Progenitor cell of endocrine pancreas (in vitro differentiated cells): ENCODE measurements at regions not wholly inside any gene's neighbourhood (a gene's known extent, or its start where the extent isn't known, plus 50 kb on each side); places are given as distances from the start of the nearest gene placed in this dataset.

Source experiments
- DNase-seq: peaks from one replicate; pipeline ENCODE4 v3.0.0; 2021; ENCODE audit warnings: low spot score; ENCODE audit not compliant: unreplicated experiment
- H3K27ac Mint-ChIP-seq: 2 replicates; pipeline ENCODE4 v1.8.0; 2021; ENCODE audit warnings: mild to moderate bottlenecking, moderate library complexity, mixed read lengths
- H3K27me3 Mint-ChIP-seq: 2 replicates; pipeline ENCODE4 v1.8.0; 2021; ENCODE audit warnings: mixed read lengths
- H3K36me3 Mint-ChIP-seq: 2 replicates; pipeline ENCODE4 v1.8.0; 2022; ENCODE audit warnings: mixed read lengths; ENCODE audit not compliant: insufficient read depth
- H3K4me1 Mint-ChIP-seq: 2 replicates; pipeline ENCODE4 v1.8.0; 2021; ENCODE audit warnings: low read depth, mixed read lengths
- H3K4me3 Mint-ChIP-seq: 2 replicates; pipeline ENCODE4 v1.8.0; 2021; ENCODE audit warnings: low read depth, mild to moderate bottlenecking, moderate library complexity, mixed read lengths
- H3K9me3 Mint-ChIP-seq: 2 replicates; pipeline ENCODE4 v1.8.0; 2021; ENCODE audit warnings: low read depth, mixed read lengths
- TF ChIP-seq, protein P1 (sequence below): fragments of 200-600 bp; sonication (generic); IDR thresholded peaks from one replicate; pipeline ENCODE4 v1.5.0; 2021; ENCODE audit warnings: antibody characterized with exemption, mild to moderate bottlenecking; ENCODE audit not compliant: unreplicated experiment

DNA sequence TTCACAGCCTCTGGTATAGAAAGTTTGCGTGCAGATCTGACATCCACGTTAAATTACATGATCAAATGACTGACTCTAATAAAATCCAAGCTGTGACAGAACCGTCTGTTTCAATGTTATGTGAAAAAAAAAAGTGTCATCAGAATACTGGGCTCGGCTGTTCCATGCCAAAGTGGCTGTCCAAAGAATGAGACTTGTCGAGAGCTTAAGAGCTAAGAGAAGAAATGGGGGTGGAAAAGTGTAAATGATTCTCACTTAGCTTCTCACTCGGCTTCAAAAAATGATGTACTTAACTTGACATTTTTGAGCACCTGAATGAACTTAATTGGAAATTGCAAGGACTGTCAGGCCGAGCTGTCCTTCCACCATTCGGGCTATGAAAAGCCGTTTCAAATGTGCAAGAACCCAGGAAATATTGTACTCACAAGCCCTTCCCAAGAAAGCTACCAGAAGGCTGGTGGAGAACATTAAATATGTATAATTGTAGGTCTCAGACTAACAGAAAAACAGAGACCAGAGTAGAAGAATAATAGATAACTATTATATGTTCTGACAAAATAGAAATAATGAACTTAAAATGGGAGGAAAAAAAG, 78.0 kb downstream of the DIO3 start:
- H3K9me3 Mint-ChIP-seq = peaks cover 17% of the 10 kb centered on the region

DNA sequence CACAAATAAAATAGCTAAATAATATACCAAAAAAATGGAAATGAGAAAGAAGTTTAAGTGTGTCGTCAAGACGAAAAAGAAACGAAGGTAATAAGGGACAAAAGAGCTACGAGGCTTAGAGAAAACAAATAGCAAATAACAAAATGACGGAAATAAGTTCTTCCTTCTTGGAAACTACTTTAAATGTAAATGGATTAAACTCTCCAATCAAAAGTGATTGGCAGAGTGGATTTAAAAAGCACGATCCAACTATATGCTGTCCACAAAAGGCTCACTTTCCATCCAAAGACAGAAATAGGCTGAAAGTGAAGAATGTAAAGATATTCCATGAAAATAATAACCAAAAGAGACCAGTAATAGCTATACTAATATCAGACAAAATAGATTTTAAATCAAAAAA, 82.4 kb downstream of the DIO3 start:
- no peaks in the 10 kb centered on the region for H3K4me1 Mint-ChIP-seq
- no peak overlapping the region for H3K4me3 Mint-ChIP-seq
- H3K9me3 Mint-ChIP-seq = peaks cover 27% of the 10 kb centered on the region

More for the DNA sequence above, 78.0 kb downstream of the DIO3 start:
- no peaks in the 10 kb centered on the region for H3K4me1 Mint-ChIP-seq
- TF ChIP-seq, protein P1, sequence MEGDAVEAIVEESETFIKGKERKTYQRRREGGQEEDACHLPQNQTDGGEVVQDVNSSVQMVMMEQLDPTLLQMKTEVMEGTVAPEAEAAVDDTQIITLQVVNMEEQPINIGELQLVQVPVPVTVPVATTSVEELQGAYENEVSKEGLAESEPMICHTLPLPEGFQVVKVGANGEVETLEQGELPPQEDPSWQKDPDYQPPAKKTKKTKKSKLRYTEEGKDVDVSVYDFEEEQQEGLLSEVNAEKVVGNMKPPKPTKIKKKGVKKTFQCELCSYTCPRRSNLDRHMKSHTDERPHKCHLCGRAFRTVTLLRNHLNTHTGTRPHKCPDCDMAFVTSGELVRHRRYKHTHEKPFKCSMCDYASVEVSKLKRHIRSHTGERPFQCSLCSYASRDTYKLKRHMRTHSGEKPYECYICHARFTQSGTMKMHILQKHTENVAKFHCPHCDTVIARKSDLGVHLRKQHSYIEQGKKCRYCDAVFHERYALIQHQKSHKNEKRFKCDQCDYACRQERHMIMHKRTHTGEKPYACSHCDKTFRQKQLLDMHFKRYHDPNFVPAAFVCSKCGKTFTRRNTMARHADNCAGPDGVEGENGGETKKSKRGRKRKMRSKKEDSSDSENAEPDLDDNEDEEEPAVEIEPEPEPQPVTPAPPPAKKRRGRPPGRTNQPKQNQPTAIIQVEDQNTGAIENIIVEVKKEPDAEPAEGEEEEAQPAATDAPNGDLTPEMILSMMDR = no peak
- H3K27me3 Mint-ChIP-seq = no peaks in the 10 kb centered on the region
- H3K36me3 Mint-ChIP-seq = no peaks in the 10 kb centered on the region
- no peak overlapping the region for H3K27ac Mint-ChIP-seq
- no peak overlapping the region for H3K4me3 Mint-ChIP-seq
- no peak for DNase-seq

DNA sequence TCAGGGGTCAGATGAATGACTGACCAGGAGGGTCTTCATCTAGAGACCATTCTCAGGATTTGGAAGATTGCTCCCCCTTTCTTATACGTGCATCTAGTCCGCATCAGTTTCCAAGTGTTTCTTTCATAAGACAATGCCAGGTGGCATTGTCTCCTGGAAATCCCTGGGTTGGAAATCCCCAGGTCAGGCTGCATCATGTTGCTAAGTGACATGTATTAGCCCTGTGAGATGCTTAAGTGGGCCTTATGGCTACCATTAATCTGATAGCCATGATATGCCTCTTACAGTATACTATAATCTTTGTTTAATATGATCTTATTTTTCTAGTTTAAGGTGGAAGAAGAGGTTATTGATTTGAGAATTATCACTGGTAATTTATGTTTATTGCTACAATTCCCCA, 92.8 kb downstream of the DIO3 start:
- H3K27me3 Mint-ChIP-seq = peaks cover 11% of the 10 kb centered on the region
- no peak for DNase-seq
- no peaks in the 10 kb centered on the region for H3K36me3 Mint-ChIP-seq
- TF ChIP-seq, protein P1 = no peak
- peaks cover 3% of the 10 kb centered on the region for H3K4me1 Mint-ChIP-seq
- H3K9me3 Mint-ChIP-seq = peaks cover 11% of the 10 kb centered on the region
- H3K4me3 Mint-ChIP-seq = no peak overlapping the region
- no peak overlapping the region for H3K27ac Mint-ChIP-seq

More for the DNA sequence above, 82.4 kb downstream of the DIO3 start:
- no peaks in the 10 kb centered on the region for H3K27me3 Mint-ChIP-seq
- H3K27ac Mint-ChIP-seq = no peak overlapping the region
- DNase-seq = no peak
- peaks cover 1% of the 10 kb centered on the region for H3K36me3 Mint-ChIP-seq
- TF ChIP-seq, protein P1 = no peak

DNA sequence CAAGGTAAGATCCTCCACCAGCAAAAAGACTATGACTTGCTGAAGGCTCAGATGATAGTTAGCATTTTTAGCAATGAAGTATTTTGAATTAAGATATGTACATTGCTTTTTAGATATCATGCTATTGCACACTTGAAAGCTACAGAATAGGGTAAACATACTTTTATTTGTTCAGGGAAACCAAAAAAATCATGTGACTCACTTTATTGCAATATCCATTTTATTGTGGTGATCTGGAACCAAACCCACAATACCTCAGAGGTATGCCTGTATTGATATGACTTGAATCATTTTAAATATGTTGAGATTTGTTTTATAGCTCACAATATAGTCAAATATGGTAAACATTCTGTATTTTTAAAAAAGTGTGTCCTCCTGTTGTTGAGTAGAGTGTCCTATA, 96.1 kb downstream of the DIO3 start:
- Mint-ChIP-seq H3K36me3 (no peaks in the 10 kb centered on the region), H3K27ac (no peak overlapping the region), H3K27me3 (peaks cover 26% of the 10 kb centered on the region), H3K9me3 (no peaks in the 10 kb centered on the region), H3K4me3 (no peak overlapping the region), H3K4me1 (peaks cover 3% of the 10 kb centered on the region)
- TF ChIP-seq, protein P1 = no peak
- no peak for DNase-seq

DNA sequence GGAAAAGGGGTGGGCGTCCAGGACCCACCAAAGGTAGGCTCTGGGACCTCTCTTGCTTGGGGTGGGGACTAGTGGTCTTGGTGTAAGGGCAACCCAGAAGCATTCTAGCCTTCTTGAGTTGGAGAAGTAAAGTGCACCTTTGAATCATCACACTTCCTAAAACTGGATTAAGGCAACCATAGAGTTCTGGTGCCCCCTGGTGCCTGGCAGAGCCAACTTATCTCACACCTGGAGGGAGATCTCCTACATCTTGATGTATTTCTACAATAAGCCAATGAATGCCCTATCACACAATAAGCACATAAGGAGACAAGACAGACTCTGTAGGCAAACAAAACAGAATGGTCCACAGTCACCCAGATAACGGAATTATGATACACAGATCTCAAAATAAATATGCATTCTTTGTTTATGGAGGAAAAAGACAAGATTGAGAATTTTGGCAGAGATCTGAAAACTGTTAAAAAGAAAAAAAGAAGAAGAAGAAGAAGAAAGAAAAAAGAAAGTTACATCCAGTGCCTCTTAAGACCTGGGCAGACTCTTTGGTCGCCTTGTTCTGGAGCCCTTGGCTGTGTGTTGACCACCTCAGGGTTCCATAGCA, 95.9 kb upstream of the PPP2R5C start:
- H3K4me1 Mint-ChIP-seq = no peaks in the 10 kb centered on the region
- DNase-seq = peak; percentile 51
- no peak overlapping the region for H3K27ac Mint-ChIP-seq
- H3K4me3 Mint-ChIP-seq = no peak overlapping the region
- H3K27me3 Mint-ChIP-seq = peaks cover 16% of the 10 kb centered on the region
- H3K9me3 Mint-ChIP-seq = peaks cover 17% of the 10 kb centered on the region
- peaks cover 2% of the 10 kb centered on the region for H3K36me3 Mint-ChIP-seq
- TF ChIP-seq, protein P1 = peak; percentile 83
